Duodenal mucosa (tissue), 2 donors: ENCODE measurements at regions not wholly inside any gene's neighbourhood (a gene's known extent, or its start where the extent isn't known, plus 50 kb on each side); places are given as distances from the start of the nearest gene placed in this dataset.

Experiments used
- H3K27ac ChIP-seq: one replicate; pipeline ENCODE4 v1.7.0; 2013; ENCODE audit warnings: low read depth, low read length
- H3K27me3 ChIP-seq, 2 donors: one replicate each; pipeline ENCODE4 v1.7.0; 2013; ENCODE audit warnings: low read length in 2 of 2, control low read depth in 1 of 2; ENCODE audit not compliant: insufficient read depth in 2 of 2, control insufficient read depth in 1 of 2
- H3K36me3 ChIP-seq, 2 donors: one replicate each; pipeline ENCODE4 v1.7.0; 2013; ENCODE audit warnings: low read length in 2 of 2, control low read depth in 1 of 2; ENCODE audit not compliant: insufficient read depth in 2 of 2, control insufficient read depth in 1 of 2
- H3K4me1 ChIP-seq, 2 donors: one replicate each; pipeline ENCODE4 v1.7.0; 2013; ENCODE audit warnings: low read length in 2 of 2, control low read depth in 1 of 2; ENCODE audit not compliant: insufficient read depth in 2 of 2, control insufficient read depth in 1 of 2
- H3K4me3 ChIP-seq, 2 donors: one replicate each; pipeline ENCODE4 v1.7.0; 2013; ENCODE audit warnings: low read length in 2 of 2, low read depth in 1 of 2
- H3K9ac ChIP-seq, 2 donors: one replicate each; pipeline ENCODE4 v1.7.0; 2013; ENCODE audit warnings: low read length in 2 of 2, low read depth in 1 of 2
- H3K9me3 ChIP-seq, 2 donors: one replicate each; pipeline ENCODE4 v1.7.0; 2013; ENCODE audit warnings: low read length in 2 of 2, control low read depth in 1 of 2; ENCODE audit not compliant: control insufficient read depth in 1 of 2

DNA sequence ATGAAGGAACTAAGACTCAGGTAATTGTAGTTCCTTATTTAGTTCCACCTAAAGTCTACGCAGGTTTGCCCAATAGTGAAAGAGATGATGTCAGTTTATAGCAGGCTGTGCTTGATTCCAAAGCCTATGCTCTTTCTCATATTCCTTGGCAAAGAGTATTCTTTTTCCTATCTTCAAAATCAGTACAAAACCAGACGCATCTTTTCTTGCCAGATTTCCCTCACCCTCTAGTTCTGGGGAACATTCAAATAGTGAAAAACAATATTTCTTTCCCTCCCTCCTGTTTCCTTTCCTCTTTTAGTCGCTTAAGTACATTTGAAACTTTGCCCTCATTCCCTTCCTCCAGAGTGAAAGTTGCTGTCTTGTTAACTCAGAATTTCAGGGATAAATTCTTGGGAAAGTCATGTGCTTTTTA is 134.6 kb upstream of the PDZRN3 start:
- Histone ChIP-seq H3K36me3 (no peaks in the 10 kb centered on the region), H3K4me1 (no peaks in the 10 kb centered on the region), H3K27me3 (no peaks in the 10 kb centered on the region), H3K9me3 (no peaks in the 10 kb centered on the region), H3K4me3 (peak overlapping the region in 1 of 2 donors; percentile 9), H3K9ac (no peak overlapping the region), H3K27ac (no peak overlapping the region)

DNA sequence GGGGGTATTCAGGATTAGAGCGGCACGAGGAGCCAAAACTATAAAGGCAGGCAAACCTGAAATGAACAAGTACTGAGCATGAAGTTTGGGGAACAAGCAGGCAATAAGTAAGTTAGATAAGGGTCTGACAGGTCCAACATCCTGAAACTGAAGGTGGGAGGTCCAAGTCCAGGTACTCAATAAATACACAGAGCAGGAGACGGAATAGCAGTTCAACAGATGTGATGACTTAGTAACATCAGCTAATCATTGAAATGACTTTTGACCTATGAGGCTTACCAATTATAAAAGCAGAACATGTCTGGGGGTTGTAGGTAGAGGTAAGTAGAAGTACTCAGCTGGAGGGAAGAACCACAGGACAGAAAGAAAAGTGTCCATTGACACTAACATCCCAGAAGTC is 132.8 kb upstream of the PDZRN3 start:
- no peaks in the 10 kb centered on the region for H3K9me3 ChIP-seq
- no peaks in the 10 kb centered on the region for H3K4me1 ChIP-seq
- H3K36me3 ChIP-seq = no peaks in the 10 kb centered on the region
- no peak overlapping the region for H3K4me3 ChIP-seq
- H3K9ac ChIP-seq = no peak overlapping the region
- H3K27me3 ChIP-seq = no peaks in the 10 kb centered on the region
- H3K27ac ChIP-seq = no peak overlapping the region

DNA sequence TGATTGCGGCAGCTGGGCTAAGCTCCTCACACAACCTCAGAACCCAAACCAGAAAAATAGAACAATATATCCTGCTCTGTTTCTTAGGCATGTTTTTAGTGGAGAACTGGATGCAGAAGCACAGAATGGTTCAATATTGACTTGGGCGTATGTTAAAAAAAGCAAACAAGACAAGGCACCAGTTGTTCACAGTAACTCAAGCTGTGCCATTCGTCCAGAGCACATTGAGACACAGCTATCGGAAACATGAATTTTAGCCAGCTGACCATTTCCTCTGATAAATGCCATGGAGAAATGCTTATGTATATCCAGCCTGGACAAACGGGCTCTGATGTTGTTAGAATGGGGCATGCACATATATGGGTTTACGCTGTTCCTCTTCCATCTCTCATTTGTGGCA is 129.2 kb upstream of the PDZRN3 start:
- Histone ChIP-seq H3K36me3 (no peaks in the 10 kb centered on the region), H3K4me1 (no peaks in the 10 kb centered on the region), H3K9ac (no peak overlapping the region), H3K9me3 (no peaks in the 10 kb centered on the region), H3K27me3 (no peaks in the 10 kb centered on the region), H3K4me3 (no peak overlapping the region), H3K27ac (no peak overlapping the region)

DNA sequence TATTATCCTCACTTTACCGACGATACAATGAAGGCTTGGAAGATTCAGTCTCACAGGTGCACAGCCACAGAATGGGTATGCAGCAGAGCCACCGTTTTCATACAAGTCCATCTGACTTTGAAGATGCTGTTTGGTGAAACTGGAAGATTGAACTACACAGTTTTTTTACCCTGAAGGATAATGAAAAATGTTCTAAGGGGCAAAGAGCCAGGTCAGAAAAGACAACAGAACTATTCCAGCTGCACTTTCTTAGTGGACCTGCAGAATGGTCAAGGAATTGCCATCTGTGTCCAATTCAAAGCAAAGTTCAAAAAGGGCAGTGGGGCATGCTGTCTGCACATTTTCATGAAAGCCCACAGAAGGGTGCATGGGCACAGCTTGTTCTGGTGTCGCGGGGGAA is 127.6 kb upstream of the PDZRN3 start:
- no peaks in the 10 kb centered on the region for H3K36me3 ChIP-seq
- H3K9me3 ChIP-seq = no peaks in the 10 kb centered on the region
- no peak overlapping the region for H3K4me3 ChIP-seq
- H3K9ac ChIP-seq = no peak overlapping the region
- no peaks in the 10 kb centered on the region for H3K4me1 ChIP-seq
- no peaks in the 10 kb centered on the region for H3K27me3 ChIP-seq
- no peak overlapping the region for H3K27ac ChIP-seq

DNA sequence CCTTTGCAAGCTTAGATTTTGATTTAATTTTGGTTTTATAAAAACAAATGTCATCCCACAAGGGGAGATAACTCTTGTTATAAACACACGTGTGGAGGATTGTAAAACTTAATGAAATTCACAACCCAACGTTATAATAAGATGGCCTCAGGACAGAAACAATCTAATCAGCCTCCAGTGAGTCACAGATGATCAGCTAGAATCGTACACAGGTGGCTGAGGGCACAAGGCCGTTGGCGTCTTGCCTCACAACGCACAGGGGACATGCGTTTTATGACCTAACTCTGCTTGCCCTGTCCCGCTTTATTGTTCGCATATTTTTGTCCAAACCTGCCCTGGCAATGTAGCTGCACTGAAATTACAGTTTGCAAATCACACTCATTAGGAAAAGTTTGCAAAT is 121.9 kb upstream of the PDZRN3 start:
- Histone ChIP-seq H3K4me1 (no peaks in the 10 kb centered on the region), H3K27ac (no peak overlapping the region), H3K4me3 (no peak overlapping the region), H3K27me3 (no peaks in the 10 kb centered on the region), H3K36me3 (no peaks in the 10 kb centered on the region), H3K9me3 (no peaks in the 10 kb centered on the region), H3K9ac (no peak overlapping the region)

DNA sequence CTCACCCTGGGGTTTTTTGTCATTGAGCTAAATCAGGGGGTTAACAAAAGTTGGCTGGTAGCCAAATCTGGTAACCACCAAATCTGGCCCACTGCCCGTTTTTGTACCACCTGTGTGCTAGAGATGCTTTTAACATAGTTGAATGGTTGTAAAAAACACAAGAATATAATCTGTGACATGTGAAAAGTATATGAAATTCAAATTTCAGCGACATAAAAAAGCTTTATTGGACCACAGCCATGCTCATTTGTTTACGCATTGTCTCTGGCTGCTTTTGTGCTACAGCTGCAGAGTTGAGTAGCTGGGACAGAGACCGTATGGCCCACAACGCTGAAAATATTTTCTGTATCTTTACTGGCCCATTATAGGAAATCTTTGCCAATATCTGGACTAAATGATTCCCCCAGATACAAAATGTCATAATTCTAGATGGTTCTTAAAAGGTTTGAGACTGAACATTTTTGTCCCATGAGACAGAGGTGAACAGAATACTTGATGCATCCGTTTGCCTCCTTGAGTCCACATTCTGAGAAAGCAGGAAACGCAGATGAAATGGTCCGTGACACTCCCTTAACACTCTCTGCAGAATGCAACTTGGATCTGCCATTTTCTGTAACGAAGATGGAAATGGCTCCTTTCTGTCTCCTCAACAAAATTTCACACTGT is 120.9 kb upstream of the PDZRN3 start:
- no peaks in the 10 kb centered on the region for H3K27me3 ChIP-seq
- no peaks in the 10 kb centered on the region for H3K36me3 ChIP-seq
- no peak overlapping the region for H3K4me3 ChIP-seq
- no peak overlapping the region for H3K27ac ChIP-seq
- H3K4me1 ChIP-seq = no peaks in the 10 kb centered on the region
- no peaks in the 10 kb centered on the region for H3K9me3 ChIP-seq
- no peak overlapping the region for H3K9ac ChIP-seq

DNA sequence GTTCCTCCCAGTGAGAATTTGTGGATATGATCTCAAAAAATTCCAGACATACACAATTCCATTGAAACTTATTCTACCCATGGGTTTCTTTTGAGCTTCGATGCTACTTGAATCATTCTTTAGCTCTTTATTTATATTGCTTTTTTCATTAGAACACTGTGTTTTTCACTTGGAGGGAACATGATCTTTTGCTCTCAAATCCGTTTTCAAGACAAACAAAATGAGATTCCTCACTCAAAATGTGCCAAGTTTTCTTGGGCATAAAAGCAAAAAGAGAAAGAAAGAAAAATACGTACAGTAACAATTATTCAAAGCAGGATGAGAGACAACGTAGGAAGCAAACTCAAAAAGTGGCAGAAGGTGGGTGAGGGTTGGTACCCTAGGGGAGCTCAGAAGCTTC is 118.8 kb upstream of the PDZRN3 start:
- Histone ChIP-seq H3K9me3 (no peaks in the 10 kb centered on the region), H3K4me3 (no peak overlapping the region), H3K27me3 (no peaks in the 10 kb centered on the region), H3K36me3 (no peaks in the 10 kb centered on the region), H3K4me1 (no peaks in the 10 kb centered on the region), H3K9ac (no peak overlapping the region), H3K27ac (no peak overlapping the region)

DNA sequence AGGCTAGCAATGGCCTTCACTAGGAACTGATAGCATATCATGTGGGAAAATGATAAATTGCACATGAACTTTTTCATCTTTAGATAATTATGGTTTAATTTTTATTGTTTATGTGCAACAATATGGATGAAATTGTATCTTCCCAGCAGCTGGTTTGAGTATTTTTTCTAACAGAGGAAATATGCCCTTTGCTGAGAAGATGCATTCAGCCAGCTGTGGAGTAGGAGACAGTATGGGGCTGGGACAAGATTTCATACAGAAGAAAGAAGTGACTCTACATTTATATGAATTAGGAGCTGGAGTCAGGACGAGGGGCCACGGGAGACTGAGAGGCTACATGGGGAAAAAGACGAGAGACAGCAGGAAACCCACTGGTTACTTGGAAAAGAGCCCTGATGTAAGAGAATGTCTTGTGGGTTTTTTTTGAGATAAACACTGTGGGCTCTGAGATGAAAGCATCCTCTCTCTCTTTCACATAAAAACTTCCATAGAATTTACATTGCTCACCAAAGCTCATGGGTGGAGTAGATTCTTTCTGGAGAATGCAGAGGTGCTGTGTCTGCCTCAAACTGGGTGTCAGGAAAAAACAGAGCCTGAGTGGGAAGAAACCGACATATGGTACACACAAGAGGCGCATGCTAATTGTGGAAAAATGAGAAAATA is 115.2 kb upstream of the PDZRN3 start:
- Histone ChIP-seq H3K36me3 (no peaks in the 10 kb centered on the region), H3K9ac (no peak overlapping the region), H3K4me1 (no peaks in the 10 kb centered on the region), H3K27ac (no peak overlapping the region), H3K4me3 (no peak overlapping the region), H3K9me3 (no peaks in the 10 kb centered on the region), H3K27me3 (no peaks in the 10 kb centered on the region)

DNA sequence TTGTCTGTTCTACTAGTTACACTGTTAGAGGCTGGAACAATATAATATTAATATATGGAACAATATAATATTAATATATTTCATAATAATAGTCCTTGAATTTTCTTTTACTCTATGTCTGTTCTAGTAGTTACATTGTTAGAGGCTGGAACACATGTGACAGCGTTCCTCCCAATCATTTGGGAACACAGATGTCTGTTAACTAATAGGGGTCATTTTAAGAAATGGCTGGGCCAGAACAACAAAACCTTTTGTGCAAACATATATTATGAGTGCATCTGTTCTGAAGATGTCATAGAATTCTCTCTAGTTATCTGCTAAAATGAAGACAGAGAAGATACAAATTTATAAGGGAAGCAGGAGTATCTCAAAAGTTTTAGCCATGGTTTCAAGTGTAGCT is 114.0 kb upstream of the PDZRN3 start:
- Histone ChIP-seq H3K27ac (no peak overlapping the region), H3K27me3 (no peaks in the 10 kb centered on the region), H3K4me1 (no peaks in the 10 kb centered on the region), H3K9me3 (no peaks in the 10 kb centered on the region), H3K36me3 (no peaks in the 10 kb centered on the region), H3K9ac (no peak overlapping the region), H3K4me3 (no peak overlapping the region)

DNA sequence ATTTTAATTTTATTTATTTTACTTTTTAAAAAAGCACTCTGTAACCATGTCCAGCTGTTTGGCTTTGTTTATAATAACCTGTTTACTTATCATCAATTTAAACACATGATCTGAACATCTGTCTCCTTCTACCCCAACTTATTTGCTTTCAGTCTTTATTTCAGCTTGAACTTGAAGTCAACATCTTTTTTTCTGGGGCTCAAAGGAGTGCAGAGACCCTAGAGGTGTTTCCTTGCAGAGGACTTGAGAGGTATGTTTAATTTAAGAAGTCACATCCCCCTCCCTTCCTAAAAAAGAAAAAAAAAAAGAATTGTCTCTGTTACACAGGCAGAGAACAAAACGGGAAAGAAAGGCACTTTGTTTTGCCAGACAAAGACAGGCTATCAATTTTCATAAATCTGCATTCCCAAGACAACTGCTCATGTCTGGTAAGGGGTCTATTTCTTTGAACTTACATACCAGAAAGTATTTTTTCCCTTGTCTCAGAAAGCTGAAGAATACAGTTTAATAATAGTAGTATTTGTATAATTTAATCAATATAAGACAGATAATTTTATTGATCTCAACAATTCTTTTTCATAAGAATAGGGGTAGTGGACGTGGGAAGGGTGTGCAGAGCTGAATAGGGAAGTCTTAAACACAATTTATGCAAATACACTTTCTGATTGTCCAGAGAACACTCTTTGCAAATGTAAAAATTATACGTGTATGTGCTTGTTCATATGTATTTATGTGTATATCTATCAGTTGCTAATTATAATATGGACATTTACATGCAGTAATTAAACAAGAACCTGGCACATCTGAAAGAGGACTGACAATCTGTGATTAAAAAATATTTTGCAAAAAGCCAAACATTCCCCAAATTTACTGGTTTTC is 109.7 kb upstream of the PDZRN3 start:
- no peaks in the 10 kb centered on the region for H3K4me1 ChIP-seq
- H3K36me3 ChIP-seq = no peaks in the 10 kb centered on the region
- H3K4me3 ChIP-seq = no peak overlapping the region
- no peaks in the 10 kb centered on the region for H3K9me3 ChIP-seq
- H3K27ac ChIP-seq = no peak overlapping the region
- H3K27me3 ChIP-seq = no peaks in the 10 kb centered on the region
- no peak overlapping the region for H3K9ac ChIP-seq
